ENCODE measurements at regions not wholly inside any gene's neighbourhood (a gene's known extent, or its start where the extent isn't known, plus 50 kb on each side); places are given as distances from the start of the nearest gene placed in this dataset.

- WGBS, 2 experiments (ENCODE audit: insufficient coverage in 1 of 2, insufficient read length in 1 of 2) = 91 to 96% methylated on average over 3 to 7 of the region's 7 CpGs
- Mint-ChIP-seq H3K36me3 (ENCODE audit: low read depth) (no peaks in the 10 kb centered on the region), H3K27me3 (ENCODE audit: insufficient read depth) (peaks cover 7% of the 10 kb centered on the region)
Observed at GRCh38 chr21:38203229-38203628, 53.6 kb upstream of the KCNJ15 start.

GRCh38 chr21:38205940-38206339 lies 50.9 kb upstream of the KCNJ15 start:
- Histone ChIP-seq H3K9ac (ENCODE audit: extremely low read depth, low read length, poor library complexity, severe bottlenecking) (no peak overlapping the region), H3K27me3 (ENCODE audit: control insufficient read depth, insufficient read depth, low read length, poor library complexity, severe bottlenecking) (no peaks in the 10 kb centered on the region), H3K4me3 (ENCODE audit: low read length) (no peak overlapping the region), H3K4me1 (ENCODE audit: control insufficient read depth, insufficient read depth, low read length) (no peaks in the 10 kb centered on the region), H3K9me3 (ENCODE audit: control insufficient read depth, low read length) (no peaks in the 10 kb centered on the region), H3K36me3 (ENCODE audit: control insufficient read depth, insufficient read depth, low read length) (no peaks in the 10 kb centered on the region), H3K27ac (ENCODE audit: low read depth, low read length) (no peak overlapping the region)
- no peak for TF ChIP-seq CTCF (conservative IDR thresholded peaks at IDR 0.05)
- Mint-ChIP-seq H3K36me3 (ENCODE audit: low read depth) (no peaks in the 10 kb centered on the region), H3K27me3 (ENCODE audit: insufficient read depth) (peaks cover 9% of the 10 kb centered on the region), H3K4me3 (no peak overlapping the region), H3K9me3 (peaks cover 13% of the 10 kb centered on the region), H3K27ac (no peak overlapping the region), H3K4me1 (peaks cover 7% of the 10 kb centered on the region)
- DNase-seq = peak; percentile 51
- WGBS, 2 experiments (ENCODE audit: insufficient coverage in 1 of 2, insufficient read length in 1 of 2) = 90 to 93% methylated on average over 3 to 5 of the region's 5 CpGs

More at GRCh38 chr21:38203229-38203628, 53.6 kb upstream of the KCNJ15 start:
- Mint-ChIP-seq H3K4me1 (peaks cover 7% of the 10 kb centered on the region), H3K9me3 (peaks cover 2% of the 10 kb centered on the region), H3K4me3 (no peak overlapping the region), H3K27ac (no peak overlapping the region)
- Histone ChIP-seq H3K9me3 (ENCODE audit: control insufficient read depth, low read length) (no peaks in the 10 kb centered on the region), H3K27me3 (ENCODE audit: control insufficient read depth, insufficient read depth, low read length, poor library complexity, severe bottlenecking) (no peaks in the 10 kb centered on the region), H3K36me3 (ENCODE audit: control insufficient read depth, insufficient read depth, low read length) (no peaks in the 10 kb centered on the region), H3K4me3 (ENCODE audit: low read length) (no peak overlapping the region), H3K27ac (ENCODE audit: low read depth, low read length) (no peak overlapping the region), H3K9ac (ENCODE audit: extremely low read depth, low read length, poor library complexity, severe bottlenecking) (no peak overlapping the region), H3K4me1 (ENCODE audit: control insufficient read depth, insufficient read depth, low read length) (no peaks in the 10 kb centered on the region)
- no peak for TF ChIP-seq CTCF (conservative IDR thresholded peaks at IDR 0.05)
- DNase-seq = no peak

- H3K36me3 ChIP-seq (ENCODE audit: control insufficient read depth, insufficient read depth, low read length) = no peaks in the 10 kb centered on the region
- H3K4me3 Mint-ChIP-seq = no peak overlapping the region
- no peaks in the 10 kb centered on the region for H3K9me3 ChIP-seq (ENCODE audit: control insufficient read depth, low read length)
- H3K4me3 ChIP-seq (ENCODE audit: low read length) = no peak overlapping the region
- H3K27ac ChIP-seq (ENCODE audit: low read depth, low read length) = no peak overlapping the region
- no peaks in the 10 kb centered on the region for H3K4me1 ChIP-seq (ENCODE audit: control insufficient read depth, insufficient read depth, low read length)
- peaks cover 13% of the 10 kb centered on the region for H3K9me3 Mint-ChIP-seq
- H3K4me1 Mint-ChIP-seq = peaks cover 7% of the 10 kb centered on the region
- no peak overlapping the region for H3K27ac Mint-ChIP-seq
- 94 to 95% methylated on average over 10 of the region's 10 CpGs for WGBS, 2 experiments (ENCODE audit: insufficient coverage in 1 of 2, insufficient read length in 1 of 2)
- H3K27me3 ChIP-seq (ENCODE audit: control insufficient read depth, insufficient read depth, low read length, poor library complexity, severe bottlenecking) = no peaks in the 10 kb centered on the region
- H3K36me3 Mint-ChIP-seq (ENCODE audit: low read depth) = no peaks in the 10 kb centered on the region
- no peak for TF ChIP-seq CTCF (conservative IDR thresholded peaks at IDR 0.05)
- DNase-seq = no peak
- H3K9ac ChIP-seq (ENCODE audit: extremely low read depth, low read length, poor library complexity, severe bottlenecking) = no peak overlapping the region
- H3K27me3 Mint-ChIP-seq (ENCODE audit: insufficient read depth) = peaks cover 9% of the 10 kb centered on the region
Observed at GRCh38 chr21:38206646-38207045, 50.1 kb upstream of the KCNJ15 start.
